Endodermal cell (in vitro differentiated cells): ENCODE measurements at regions not wholly inside any gene's neighbourhood (a gene's known extent, or its start where the extent isn't known, plus 50 kb on each side); places are given as distances from the start of the nearest gene placed in this dataset.

Experiments used
- DNase-seq: peaks from one replicate; pipeline ENCODE4 v3.0.0-alpha.2; 2017
- H3K27ac ChIP-seq: 2 replicates; pipeline ENCODE4 v1.5.1; 2013; ENCODE audit warnings: mild to moderate bottlenecking, low read depth, low read length, moderate library complexity
- H3K27me3 ChIP-seq: 2 replicates; pipeline ENCODE4 v1.6.1; 2013; ENCODE audit warnings: mild to moderate bottlenecking, low read length, moderate library complexity; ENCODE audit not compliant: insufficient read depth, control insufficient read depth, poor library complexity, severe bottlenecking
- H3K36me3 ChIP-seq: 2 replicates; pipeline ENCODE4 v1.7.0; 2013; ENCODE audit warnings: mild to moderate bottlenecking, low read length, moderate library complexity; ENCODE audit not compliant: control insufficient read depth, insufficient read depth
- H3K4me1 ChIP-seq: one replicate; pipeline ENCODE4 v1.7.0; 2013; ENCODE audit warnings: low read length; ENCODE audit not compliant: control insufficient read depth, insufficient read depth
- H3K4me3 ChIP-seq: 2 replicates; pipeline ENCODE4 v1.5.1; 2013; ENCODE audit warnings: mild to moderate bottlenecking, low read length, moderate library complexity
- H3K9ac ChIP-seq: 2 replicates; pipeline ENCODE4 v1.6.1; 2013; ENCODE audit warnings: mild to moderate bottlenecking, low read length, moderate library complexity; ENCODE audit not compliant: poor library complexity, severe bottlenecking; ENCODE audit errors: extremely low read depth
- H3K9me3 ChIP-seq: 2 replicates; pipeline ENCODE4 v1.6.1; 2013; ENCODE audit warnings: mild to moderate bottlenecking, low read length, moderate library complexity; ENCODE audit not compliant: control insufficient read depth
- H3K27ac Mint-ChIP-seq: 2 replicates; pipeline ENCODE4 v1.8.0; 2020; ENCODE audit warnings: mixed read lengths
- H3K27me3 Mint-ChIP-seq: 2 replicates; pipeline ENCODE4 v1.8.0; 2021; ENCODE audit warnings: mild to moderate bottlenecking, mixed read lengths; ENCODE audit not compliant: insufficient read depth
- H3K36me3 Mint-ChIP-seq: 2 replicates; pipeline ENCODE4 v1.8.0; 2020; ENCODE audit warnings: low read depth, mixed read lengths
- H3K4me1 Mint-ChIP-seq: 2 replicates; pipeline ENCODE4 v1.8.0; 2020; ENCODE audit warnings: mixed read lengths
- H3K4me3 Mint-ChIP-seq: 2 replicates; pipeline ENCODE4 v1.8.0; 2020; ENCODE audit warnings: mild to moderate bottlenecking, moderate library complexity, mixed read lengths
- H3K9me3 Mint-ChIP-seq: 2 replicates; pipeline ENCODE4 v1.8.0; 2020; ENCODE audit warnings: mild to moderate bottlenecking, mixed read lengths
- CTCF ChIP-seq: fragments of 200-600 bp; sonication (generic); conservative IDR thresholded peaks from 2 replicates; pipeline ENCODE4 v1.5.0; 2021; ENCODE audit warnings: antibody characterized with exemption, mild to moderate bottlenecking
- WGBS, 2 experiments: methylation state at CpG; one replicate each; pipeline versions ENCODE4 v1.1.5 to v1.1.7; 2013; ENCODE audit warnings: missing lambda C conversion rate in 2 of 2, mixed read lengths in 1 of 2; ENCODE audit not compliant: insufficient coverage in 1 of 2, insufficient read length in 1 of 2; 5-methylcytosine and 5-hydroxymethylcytosine counted together

- no peak overlapping the region for H3K4me3 Mint-ChIP-seq
- H3K4me1 Mint-ChIP-seq = peaks cover 26% of the 10 kb centered on the region
- H3K27me3 ChIP-seq = peaks cover 54% of the 10 kb centered on the region
- DNase-seq = peak; percentile 57
- no peaks in the 10 kb centered on the region for H3K36me3 ChIP-seq
- H3K4me3 ChIP-seq = peak overlapping the region; percentile 46
- WGBS, 2 experiments = 21 to 69% methylated on average over 2 to 4 of the region's 5 CpGs
- TF ChIP-seq CTCF = no peak
- H3K4me1 ChIP-seq = peaks cover 7% of the 10 kb centered on the region
- no peak overlapping the region for H3K27ac ChIP-seq
- H3K9ac ChIP-seq = peak overlapping the region; percentile 40
- H3K9me3 ChIP-seq = no peaks in the 10 kb centered on the region
- H3K27me3 Mint-ChIP-seq = peaks cover 48% of the 10 kb centered on the region
- H3K9me3 Mint-ChIP-seq = no peaks in the 10 kb centered on the region
- no peak overlapping the region for H3K27ac Mint-ChIP-seq
- no peaks in the 10 kb centered on the region for H3K36me3 Mint-ChIP-seq
These were observed 79.7 kb upstream of the SPDL1 start for GRCh38 chr5:169503886-169504285.

GRCh38 chr5:169499990-169500505 lies 83.5 kb upstream of the SPDL1 start:
- WGBS, 2 experiments = 72 to 81% methylated on average over 2 of the region's 2 CpGs
- Mint-ChIP-seq H3K27ac (no peak overlapping the region), H3K4me1 (peaks cover 20% of the 10 kb centered on the region), H3K36me3 (no peaks in the 10 kb centered on the region), H3K4me3 (no peak overlapping the region), H3K27me3 (peaks cover 27% of the 10 kb centered on the region), H3K9me3 (no peaks in the 10 kb centered on the region)
- no peaks in the 10 kb centered on the region for H3K9me3 ChIP-seq
- H3K4me3 ChIP-seq = no peak overlapping the region
- H3K36me3 ChIP-seq = no peaks in the 10 kb centered on the region
- no peak overlapping the region for H3K9ac ChIP-seq
- peaks cover 31% of the 10 kb centered on the region for H3K27me3 ChIP-seq
- H3K4me1 ChIP-seq = peaks cover 7% of the 10 kb centered on the region
- H3K27ac ChIP-seq = no peak overlapping the region
- no peak for DNase-seq
- TF ChIP-seq CTCF = no peak

- peaks cover 28% of the 10 kb centered on the region for H3K27me3 ChIP-seq
- H3K27ac ChIP-seq = no peak overlapping the region
- H3K4me1 ChIP-seq = no peaks in the 10 kb centered on the region
- no peaks in the 10 kb centered on the region for H3K9me3 ChIP-seq
- H3K9ac ChIP-seq = no peak overlapping the region
- 96 to 100% methylated on average over 1 of the region's 1 CpG for WGBS, 2 experiments
- DNase-seq = no peak
- Mint-ChIP-seq H3K9me3 (no peaks in the 10 kb centered on the region), H3K36me3 (no peaks in the 10 kb centered on the region), H3K4me1 (no peaks in the 10 kb centered on the region), H3K27me3 (peaks cover 16% of the 10 kb centered on the region), H3K27ac (no peak overlapping the region), H3K4me3 (no peak overlapping the region)
- no peak overlapping the region for H3K4me3 ChIP-seq
- H3K36me3 ChIP-seq = no peaks in the 10 kb centered on the region
- no peak for TF ChIP-seq CTCF
These were observed 86.7 kb upstream of the SPDL1 start for GRCh38 chr5:169496878-169497277.
